ENCODE measurements at regions not wholly inside any gene's neighbourhood (a gene's known extent, or its start where the extent isn't known, plus 50 kb on each side); places are given as distances from the start of the nearest gene placed in this dataset.

DNA sequence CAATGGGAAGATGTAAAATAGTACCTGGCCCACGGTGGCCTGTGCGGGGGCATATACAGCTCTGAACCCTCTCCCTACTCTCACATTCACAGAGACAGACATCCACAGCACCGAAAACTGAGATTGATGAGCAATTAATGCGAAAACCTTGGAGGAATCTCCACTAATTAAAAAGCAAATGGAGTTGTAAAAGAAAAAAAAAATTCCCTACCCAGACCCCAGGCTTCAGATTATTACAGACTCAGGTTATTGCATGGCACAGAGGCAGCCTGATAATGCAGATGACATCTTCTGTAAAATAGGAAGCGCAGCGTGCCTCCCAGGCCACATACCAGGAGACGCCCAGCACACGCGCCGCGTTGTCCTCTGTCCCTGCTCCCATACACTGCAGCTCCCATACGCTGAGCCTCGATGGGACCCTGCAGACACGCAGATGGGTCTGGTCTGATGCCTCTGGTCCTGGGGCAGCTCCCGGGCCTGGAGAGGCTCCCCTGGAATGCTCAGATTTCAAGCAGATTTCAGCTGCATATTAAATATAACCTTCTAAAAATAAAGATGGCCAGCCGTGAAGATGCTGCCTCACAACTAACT, 496.1 kb upstream of the MYT1L start:
- ChIA-PET CTCF (no interaction called here), POLR2A (no interaction called here), RAD21 (ENCODE audit: unreplicated experiment) (no interaction called here), SMC1A (ENCODE audit: uncharacterized antibody, unreplicated experiment) (interaction anchor here (1.0 kb wide), 1 partner anchor 27 kb away, joined by 3 read pairs; no protein-coding TSS in a partner anchor)
- H3K9me3 ChIP-seq (replicated peaks; ENCODE audit: control insufficient read depth, insufficient read depth, low read length) = no peaks in the 10 kb centered on the region
- FAIRE-seq (no peak), DNase-seq (ENCODE audit: low read depth, low spot score) (no peak), ATAC-seq (no peak)
- no peaks in the 10 kb centered on the region for H3K79me2 ChIP-seq (ENCODE audit: control insufficient read depth, insufficient read depth, low read length)
- H3K4me1 ChIP-seq (ENCODE audit: control insufficient read depth, insufficient read depth, low read length) = no peaks in the 10 kb centered on the region
- no peak overlapping the region for H3K4me3 ChIP-seq
- H2AFZ ChIP-seq (ENCODE audit: control insufficient read depth, low read depth, low read length) = no peak overlapping the region
- no TSS peak for BruUV-seq (replicated peaks)
- TF ChIP-seq ZNF274 (IDR thresholded peaks at IDR 0.05; ENCODE audit: insufficient read depth, insufficient read length) (no peak), JUNB (IDR thresholded peaks at IDR 0.05) (no peak), EED (IDR thresholded peaks at IDR 0.05; ENCODE audit: low read depth) (no peak), NR2C1 (IDR thresholded peaks at IDR 0.05) (no peak), KAT2A (conservative IDR thresholded peaks at IDR 0.05; ENCODE audit: control insufficient read depth, low read depth, low read length) (no peak), RB1 (IDR thresholded peaks at IDR 0.05; ENCODE audit: borderline replicate concordance) (no peak), SP1 (IDR thresholded peaks at IDR 0.05; ENCODE audit: low read depth, low read length) (no peak), LARP7 (IDR thresholded peaks at IDR 0.05) (no peak), ZZZ3 (IDR thresholded peaks at IDR 0.05; ENCODE audit: control insufficient read depth, insufficient read length, low read depth) (no peak), ZNF207 (IDR thresholded peaks at IDR 0.05; ENCODE audit: borderline replicate concordance) (no peak)
- TF ChIP-seq, protein P1, sequence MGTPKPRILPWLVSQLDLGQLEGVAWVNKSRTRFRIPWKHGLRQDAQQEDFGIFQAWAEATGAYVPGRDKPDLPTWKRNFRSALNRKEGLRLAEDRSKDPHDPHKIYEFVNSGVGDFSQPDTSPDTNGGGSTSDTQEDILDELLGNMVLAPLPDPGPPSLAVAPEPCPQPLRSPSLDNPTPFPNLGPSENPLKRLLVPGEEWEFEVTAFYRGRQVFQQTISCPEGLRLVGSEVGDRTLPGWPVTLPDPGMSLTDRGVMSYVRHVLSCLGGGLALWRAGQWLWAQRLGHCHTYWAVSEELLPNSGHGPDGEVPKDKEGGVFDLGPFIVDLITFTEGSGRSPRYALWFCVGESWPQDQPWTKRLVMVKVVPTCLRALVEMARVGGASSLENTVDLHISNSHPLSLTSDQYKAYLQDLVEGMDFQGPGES (IDR thresholded peaks at IDR 0.05) = no peak
- TF ChIP-seq, protein P2, sequence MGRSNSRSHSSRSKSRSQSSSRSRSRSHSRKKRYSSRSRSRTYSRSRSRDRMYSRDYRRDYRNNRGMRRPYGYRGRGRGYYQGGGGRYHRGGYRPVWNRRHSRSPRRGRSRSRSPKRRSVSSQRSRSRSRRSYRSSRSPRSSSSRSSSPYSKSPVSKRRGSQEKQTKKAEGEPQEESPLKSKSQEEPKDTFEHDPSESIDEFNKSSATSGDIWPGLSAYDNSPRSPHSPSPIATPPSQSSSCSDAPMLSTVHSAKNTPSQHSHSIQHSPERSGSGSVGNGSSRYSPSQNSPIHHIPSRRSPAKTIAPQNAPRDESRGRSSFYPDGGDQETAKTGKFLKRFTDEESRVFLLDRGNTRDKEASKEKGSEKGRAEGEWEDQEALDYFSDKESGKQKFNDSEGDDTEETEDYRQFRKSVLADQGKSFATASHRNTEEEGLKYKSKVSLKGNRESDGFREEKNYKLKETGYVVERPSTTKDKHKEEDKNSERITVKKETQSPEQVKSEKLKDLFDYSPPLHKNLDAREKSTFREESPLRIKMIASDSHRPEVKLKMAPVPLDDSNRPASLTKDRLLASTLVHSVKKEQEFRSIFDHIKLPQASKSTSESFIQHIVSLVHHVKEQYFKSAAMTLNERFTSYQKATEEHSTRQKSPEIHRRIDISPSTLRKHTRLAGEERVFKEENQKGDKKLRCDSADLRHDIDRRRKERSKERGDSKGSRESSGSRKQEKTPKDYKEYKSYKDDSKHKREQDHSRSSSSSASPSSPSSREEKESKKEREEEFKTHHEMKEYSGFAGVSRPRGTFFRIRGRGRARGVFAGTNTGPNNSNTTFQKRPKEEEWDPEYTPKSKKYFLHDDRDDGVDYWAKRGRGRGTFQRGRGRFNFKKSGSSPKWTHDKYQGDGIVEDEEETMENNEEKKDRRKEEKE (IDR thresholded peaks at IDR 0.05) = no peak
- TF ChIP-seq, protein P3, sequence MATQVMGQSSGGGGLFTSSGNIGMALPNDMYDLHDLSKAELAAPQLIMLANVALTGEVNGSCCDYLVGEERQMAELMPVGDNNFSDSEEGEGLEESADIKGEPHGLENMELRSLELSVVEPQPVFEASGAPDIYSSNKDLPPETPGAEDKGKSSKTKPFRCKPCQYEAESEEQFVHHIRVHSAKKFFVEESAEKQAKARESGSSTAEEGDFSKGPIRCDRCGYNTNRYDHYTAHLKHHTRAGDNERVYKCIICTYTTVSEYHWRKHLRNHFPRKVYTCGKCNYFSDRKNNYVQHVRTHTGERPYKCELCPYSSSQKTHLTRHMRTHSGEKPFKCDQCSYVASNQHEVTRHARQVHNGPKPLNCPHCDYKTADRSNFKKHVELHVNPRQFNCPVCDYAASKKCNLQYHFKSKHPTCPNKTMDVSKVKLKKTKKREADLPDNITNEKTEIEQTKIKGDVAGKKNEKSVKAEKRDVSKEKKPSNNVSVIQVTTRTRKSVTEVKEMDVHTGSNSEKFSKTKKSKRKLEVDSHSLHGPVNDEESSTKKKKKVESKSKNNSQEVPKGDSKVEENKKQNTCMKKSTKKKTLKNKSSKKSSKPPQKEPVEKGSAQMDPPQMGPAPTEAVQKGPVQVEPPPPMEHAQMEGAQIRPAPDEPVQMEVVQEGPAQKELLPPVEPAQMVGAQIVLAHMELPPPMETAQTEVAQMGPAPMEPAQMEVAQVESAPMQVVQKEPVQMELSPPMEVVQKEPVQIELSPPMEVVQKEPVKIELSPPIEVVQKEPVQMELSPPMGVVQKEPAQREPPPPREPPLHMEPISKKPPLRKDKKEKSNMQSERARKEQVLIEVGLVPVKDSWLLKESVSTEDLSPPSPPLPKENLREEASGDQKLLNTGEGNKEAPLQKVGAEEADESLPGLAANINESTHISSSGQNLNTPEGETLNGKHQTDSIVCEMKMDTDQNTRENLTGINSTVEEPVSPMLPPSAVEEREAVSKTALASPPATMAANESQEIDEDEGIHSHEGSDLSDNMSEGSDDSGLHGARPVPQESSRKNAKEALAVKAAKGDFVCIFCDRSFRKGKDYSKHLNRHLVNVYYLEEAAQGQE (IDR thresholded peaks at IDR 0.05; ENCODE audit: low read depth, low read length) = no peak
- TF ChIP-seq, protein P4, sequence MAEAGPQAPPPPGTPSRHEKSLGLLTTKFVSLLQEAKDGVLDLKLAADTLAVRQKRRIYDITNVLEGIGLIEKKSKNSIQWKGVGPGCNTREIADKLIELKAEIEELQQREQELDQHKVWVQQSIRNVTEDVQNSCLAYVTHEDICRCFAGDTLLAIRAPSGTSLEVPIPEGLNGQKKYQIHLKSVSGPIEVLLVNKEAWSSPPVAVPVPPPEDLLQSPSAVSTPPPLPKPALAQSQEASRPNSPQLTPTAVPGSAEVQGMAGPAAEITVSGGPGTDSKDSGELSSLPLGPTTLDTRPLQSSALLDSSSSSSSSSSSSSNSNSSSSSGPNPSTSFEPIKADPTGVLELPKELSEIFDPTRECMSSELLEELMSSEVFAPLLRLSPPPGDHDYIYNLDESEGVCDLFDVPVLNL (IDR thresholded peaks at IDR 0.05; ENCODE audit: low read depth, low read length) = no peak
- H3K36me3 ChIP-seq (ENCODE audit: control insufficient read depth in 2 of 2, insufficient read depth in 2 of 2, low read length in 1 of 2) = no peaks in the 10 kb centered on the region
- no peak overlapping the region for H3K4me2 ChIP-seq (ENCODE audit: control insufficient read depth, insufficient read depth)
- 58% methylated on average over 16 of the region's 16 CpGs for WGBS (ENCODE audit: insufficient coverage, insufficient replicate concordance, low lambda C conversion rate, missing lambda C conversion rate)
- intact Hi-C loops (cut with micrococcal nuclease; ENCODE audit: unreplicated experiment) (no loop called here), in situ Hi-C loops (cut with MboI) (no loop called here)
- no peaks in the 10 kb centered on the region for H4K20me1 ChIP-seq (ENCODE audit: control insufficient read depth, insufficient read depth)
- no peak overlapping the region for H3K9ac ChIP-seq (ENCODE audit: control insufficient read depth, insufficient read depth, low read length)
- no peak overlapping the region for H3K27ac ChIP-seq (ENCODE audit: control insufficient read depth, insufficient read depth)
- H3K27me3 ChIP-seq (replicated peaks in 1 of 2; ENCODE audit: control insufficient read depth in 2 of 2, insufficient read depth in 2 of 2, low read length in 1 of 2) = no peaks in the 10 kb centered on the region; a peak in 1 of 4 replicates

Data from GM12878 (cell line).